GM21367 (cell line): ENCODE measurements at regions not wholly inside any gene's neighbourhood (a gene's known extent, or its start where the extent isn't known, plus 50 kb on each side); places are given as distances from the start of the nearest gene placed in this dataset.

Experiments
- ATAC-seq: cut with Tn5 transposase; IDR thresholded peaks from one replicate; pipeline ENCODE4 v1.9.1; 2021; ENCODE audit not compliant: unreplicated experiment

- no peak for ATAC-seq
Measured at GRCh38 chr12:102781117-102781516, 135.9 kb downstream of the PAH start.

GRCh38 chr12:102776041-102776440 lies 141.0 kb downstream of the PAH start:
- no peak for ATAC-seq

DNA sequence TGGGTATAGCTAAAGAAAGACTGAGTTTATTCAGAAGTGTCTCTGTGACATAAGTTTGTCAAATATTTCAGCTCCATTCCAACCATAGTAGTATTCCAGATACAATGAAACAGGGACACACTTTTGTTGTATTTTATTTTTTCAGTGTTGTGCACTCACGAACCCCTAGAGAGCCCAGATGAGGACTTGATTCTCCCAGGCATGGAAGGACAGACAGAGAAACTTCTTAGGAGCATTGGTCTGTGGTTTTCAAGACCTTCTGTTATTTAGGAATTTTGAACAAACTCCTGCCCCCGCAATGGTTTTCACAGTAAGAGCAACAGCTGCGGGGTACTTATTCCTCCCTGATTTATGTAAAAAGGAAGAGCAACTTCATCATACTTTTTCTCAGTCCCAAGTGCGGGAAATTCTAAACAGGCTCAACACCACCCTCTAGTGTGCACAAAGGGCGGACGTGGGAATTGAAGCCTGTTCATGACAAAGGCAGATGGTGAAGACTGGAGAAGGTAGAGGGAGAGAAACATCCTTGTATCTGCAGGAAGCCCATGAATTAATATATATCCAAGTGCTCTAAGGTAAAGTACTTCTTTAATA lies 147.6 kb downstream of the PAH start:
- no peak for ATAC-seq

- ATAC-seq: no peak
Measured at GRCh38 chr12:102766961-102767360, 150.1 kb downstream of the PAH start.

DNA sequence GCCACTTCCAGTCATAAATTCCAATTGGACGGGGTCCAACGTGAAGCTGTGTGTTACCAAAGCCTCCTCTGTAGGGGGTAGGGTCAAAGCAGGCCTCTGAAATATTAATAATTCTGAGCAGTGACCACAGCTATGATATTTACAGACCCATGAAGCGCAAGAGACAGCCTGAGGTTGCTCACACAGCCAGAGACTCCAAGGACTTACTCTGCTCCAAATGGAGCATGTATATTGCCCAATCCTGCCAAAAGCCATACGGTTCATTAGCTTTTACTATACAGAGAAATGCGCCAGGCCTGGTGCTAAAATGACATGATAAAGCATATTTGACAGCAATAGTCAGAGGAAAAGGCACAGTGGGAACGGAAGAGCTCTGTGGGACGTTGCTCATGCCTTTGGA lies 151.3 kb downstream of the PAH start:
- ATAC-seq: no peak

DNA sequence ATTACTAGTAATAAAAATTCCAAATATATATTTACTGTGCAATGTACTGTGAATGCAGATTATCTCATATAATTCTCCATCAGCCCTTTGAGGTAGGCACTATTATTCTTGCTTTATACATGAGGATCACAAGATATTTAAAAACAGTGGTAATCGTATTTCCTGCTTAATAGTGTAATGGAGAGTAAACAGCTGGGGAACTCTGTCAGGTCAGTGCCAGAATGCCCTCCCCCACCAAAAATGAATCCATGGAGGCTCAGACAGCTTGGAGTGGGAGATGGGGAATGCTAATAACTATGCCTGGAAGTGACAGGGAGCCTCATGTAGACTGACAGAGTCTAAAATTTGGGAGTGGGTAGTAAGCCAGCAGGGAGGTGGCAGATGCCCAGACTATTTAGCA lies 153.6 kb downstream of the PAH start:
- no peak for ATAC-seq

GRCh38 chr12:102763061-102763460 lies 154.0 kb downstream of the PAH start:
- ATAC-seq: no peak

DNA sequence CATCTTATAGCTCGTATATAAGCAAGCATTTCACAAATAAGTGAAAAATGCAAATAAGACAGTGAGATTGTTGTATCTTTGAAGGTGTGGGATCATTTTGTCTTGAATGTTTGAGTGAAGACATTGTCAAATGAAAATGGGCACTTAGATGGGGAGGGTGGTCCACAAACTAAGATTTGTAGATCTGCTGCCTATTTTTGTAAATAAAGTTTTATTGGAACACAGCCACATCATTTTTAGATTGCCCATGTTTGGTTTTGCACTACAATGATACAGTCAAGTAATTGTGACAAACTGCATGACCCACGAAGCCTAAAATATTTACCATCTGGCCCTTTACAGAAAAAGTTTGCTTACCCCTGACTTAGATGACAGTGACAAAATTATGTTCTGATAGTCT lies 156.7 kb downstream of the PAH start:
- ATAC-seq: no peak

- ATAC-seq: no peak
Measured at GRCh38 chr12:102759466-102759865, 157.6 kb downstream of the PAH start.

GRCh38 chr12:102757882-102758226 lies 159.2 kb downstream of the PAH start:
- ATAC-seq: no peak

DNA sequence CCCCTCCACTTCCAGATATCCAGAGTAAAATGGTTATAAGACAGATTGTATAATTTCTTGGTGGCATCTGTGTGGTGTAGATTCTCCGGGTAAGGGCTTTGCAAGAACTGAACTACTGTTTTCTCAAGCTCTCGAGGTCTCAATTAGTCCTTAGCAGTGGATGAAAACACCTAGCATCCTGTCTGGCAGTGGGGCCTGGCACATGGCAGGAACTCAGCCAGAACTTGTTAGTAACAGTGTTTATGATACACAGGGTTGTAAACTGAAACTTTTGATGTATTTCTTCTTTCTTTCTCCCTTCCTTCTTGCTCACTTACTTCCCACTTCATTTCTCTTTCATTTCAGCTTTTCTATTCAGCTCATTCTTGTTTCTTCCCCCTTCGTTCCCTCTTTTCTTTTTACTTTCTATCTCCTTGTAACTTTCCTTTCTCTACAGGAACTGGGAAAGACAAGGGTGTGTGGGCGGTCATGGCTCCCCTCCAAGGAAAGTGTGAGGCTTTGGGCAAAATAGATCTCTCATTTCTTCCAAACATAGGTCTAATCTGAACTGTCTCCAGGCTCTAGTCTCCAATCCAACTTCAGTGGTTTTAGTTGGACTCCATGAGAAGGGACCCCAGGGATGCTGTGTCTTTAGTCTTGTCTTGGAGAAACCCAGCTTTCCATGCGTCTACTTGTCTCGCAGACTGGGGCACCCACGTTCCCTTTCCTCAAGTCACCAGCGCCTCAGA lies 159.7 kb downstream of the PAH start:
- no peak for ATAC-seq

GRCh38 chr12:102756530-102756929 lies 160.5 kb downstream of the PAH start:
- ATAC-seq: no peak

DNA sequence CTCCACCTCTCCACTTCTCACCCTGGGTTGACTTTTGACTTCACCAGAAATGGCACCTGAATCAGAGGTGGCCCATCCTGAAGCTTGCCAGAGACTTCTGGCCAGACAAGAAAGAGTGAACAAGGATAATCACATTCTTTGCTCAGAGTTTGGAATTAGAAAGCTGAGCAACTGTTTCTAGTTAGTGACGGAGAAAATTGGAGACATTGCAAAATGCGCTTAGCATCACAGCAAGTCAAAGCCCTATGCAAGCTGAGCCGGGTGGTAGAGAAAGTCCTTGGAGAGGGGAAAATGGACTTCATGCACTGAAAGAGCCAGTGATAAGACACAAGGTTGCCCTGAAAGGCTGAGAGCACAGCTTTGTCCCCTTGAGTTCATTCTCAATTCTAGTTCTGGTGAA lies 161.8 kb downstream of the PAH start:
- no peak for ATAC-seq

- ATAC-seq: no peak
Measured at GRCh38 chr12:102753802-102754201, 163.2 kb downstream of the PAH start.

- ATAC-seq: no peak
Measured at GRCh38 chr12:102748704-102749103, 168.3 kb downstream of the PAH start.

DNA sequence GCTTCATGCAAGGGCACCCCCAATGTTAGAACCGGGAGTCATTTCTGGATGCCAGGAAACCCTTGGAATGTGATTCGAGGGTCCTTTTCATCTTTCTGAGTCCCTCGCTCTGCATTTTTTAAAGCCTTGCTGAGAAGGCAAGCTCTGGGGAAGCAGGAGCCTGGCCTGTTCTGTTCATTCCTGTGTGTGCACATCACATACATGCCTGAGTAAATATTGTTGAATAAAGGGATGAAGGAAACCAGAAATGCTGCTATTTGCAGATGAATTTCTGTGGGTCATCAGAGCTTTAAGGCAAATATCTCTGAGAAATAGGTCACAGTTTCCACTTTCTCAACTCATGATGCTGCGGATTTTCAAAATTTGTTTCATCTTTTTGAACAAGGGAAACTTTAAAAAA lies 170.1 kb downstream of the PAH start:
- ATAC-seq: no peak

- ATAC-seq: no peak
Measured at GRCh38 chr12:102745971-102746600, 171.0 kb downstream of the PAH start.

- no peak for ATAC-seq
Measured at GRCh38 chr12:102741196-102741595, 175.8 kb downstream of the PAH start.

DNA sequence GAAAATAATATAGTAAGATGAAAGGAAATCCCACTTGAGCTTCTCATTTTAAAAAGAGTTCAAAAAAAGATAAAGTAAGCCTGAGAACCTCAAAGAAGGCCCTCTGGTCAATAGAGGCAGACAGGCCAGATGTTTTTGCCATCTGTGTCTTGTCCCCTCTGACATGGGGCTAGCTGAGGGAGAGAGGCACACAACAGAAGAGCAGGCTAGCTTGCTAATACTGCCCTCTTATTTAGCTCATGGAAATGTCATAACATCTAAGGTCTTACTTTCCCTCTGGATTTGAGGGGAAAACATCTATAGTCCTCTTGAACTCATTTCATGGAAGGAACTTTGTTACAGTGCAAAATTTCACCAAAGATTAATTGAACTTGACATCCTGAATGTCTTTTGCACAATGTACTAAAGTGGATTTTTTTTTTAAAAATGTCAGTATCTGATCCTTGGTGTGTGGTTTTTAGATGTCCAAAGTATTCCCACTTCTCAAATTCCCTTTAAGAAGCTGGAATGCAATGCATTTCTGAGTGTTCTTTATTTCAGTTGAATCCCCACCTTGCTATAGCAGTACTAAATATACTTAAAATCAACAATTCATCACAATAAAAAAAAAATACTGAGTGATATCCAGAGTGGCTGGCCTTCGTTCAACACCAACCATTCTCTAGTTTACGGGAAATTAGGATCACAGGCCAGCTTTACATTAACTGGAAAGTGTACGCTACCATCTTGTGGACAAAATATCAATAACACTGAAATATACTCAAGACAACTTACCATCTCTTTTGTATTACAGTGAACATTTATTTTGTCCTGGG lies 176.7 kb downstream of the PAH start:
- no peak for ATAC-seq

DNA sequence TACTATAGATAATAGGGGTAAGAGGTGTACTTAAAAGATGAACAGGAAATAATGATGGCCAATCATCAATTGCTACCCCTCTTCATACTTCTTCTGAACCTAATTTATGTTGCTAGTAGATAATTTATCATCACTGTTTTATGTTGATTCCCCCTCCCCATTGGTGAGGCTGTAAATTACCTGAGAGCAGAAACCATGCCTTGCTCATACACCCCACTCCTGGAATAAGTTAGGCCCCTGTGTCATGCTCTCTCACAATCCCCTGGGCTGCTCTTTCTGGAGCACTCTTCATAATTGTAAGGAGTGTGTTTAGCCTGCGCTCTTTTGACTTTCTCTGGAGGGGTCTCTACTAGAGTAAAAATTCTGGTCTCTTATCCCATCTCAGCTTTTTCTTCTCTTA lies 180.7 kb downstream of the PAH start:
- ATAC-seq: no peak

DNA sequence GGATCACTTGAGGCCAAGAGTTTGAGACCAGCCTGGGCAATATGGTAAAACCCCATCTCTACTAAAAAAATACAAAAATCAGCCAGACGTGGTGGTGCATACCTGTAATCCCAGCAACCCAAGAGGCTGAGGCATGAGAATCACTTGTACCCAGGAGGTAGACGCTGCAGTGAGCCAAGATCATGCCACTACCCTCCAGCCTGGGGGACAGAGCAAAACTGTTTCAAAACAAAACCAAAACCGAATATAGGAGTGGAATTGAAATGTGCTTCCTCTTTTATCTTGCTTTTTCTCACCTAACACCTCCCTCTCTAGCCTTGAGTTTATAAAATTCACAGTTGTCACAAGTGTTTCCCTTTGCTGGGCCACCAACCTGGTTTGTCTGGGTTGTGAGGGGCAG lies 181.9 kb downstream of the PAH start:
- ATAC-seq: peak; percentile 90

- ATAC-seq: no peak
Measured at GRCh38 chr12:102730996-102731395, 186.0 kb downstream of the PAH start.
